Mucosa of rectum (tissue), 2 donors: ENCODE measurements at regions not wholly inside any gene's neighbourhood (a gene's known extent, or its start where the extent isn't known, plus 50 kb on each side); places are given as distances from the start of the nearest gene placed in this dataset.

Source experiments
- H3K27ac ChIP-seq, 2 donors: one replicate each; pipeline ENCODE4 v1.7.0; 2013; ENCODE audit warnings: inconsistent platforms in 2 of 2, low read depth in 2 of 2, low read length in 2 of 2
- H3K27me3 ChIP-seq, 2 donors: one replicate each; pipeline ENCODE4 v1.7.0; 2013; ENCODE audit warnings: low read length in 2 of 2; ENCODE audit not compliant: control insufficient read depth in 2 of 2, insufficient read depth in 2 of 2
- H3K36me3 ChIP-seq, 2 donors: one replicate each; pipeline ENCODE4 v1.7.0; 2013; ENCODE audit warnings: low read length in 2 of 2; ENCODE audit not compliant: control insufficient read depth in 2 of 2, insufficient read depth in 2 of 2
- H3K4me1 ChIP-seq, 2 donors: one replicate each; pipeline ENCODE4 v1.7.0; 2013; ENCODE audit warnings: low read length in 2 of 2, mild to moderate bottlenecking in 1 of 2; ENCODE audit not compliant: control insufficient read depth in 2 of 2, insufficient read depth in 2 of 2
- H3K4me3 ChIP-seq, 2 donors: one replicate each; pipeline ENCODE4 v1.7.0; 2013; ENCODE audit warnings: low read length in 2 of 2
- H3K9ac ChIP-seq, 2 donors: one replicate each; pipeline ENCODE4 v1.7.0; 2013; ENCODE audit warnings: low read length in 2 of 2, low read depth in 1 of 2, mild to moderate bottlenecking in 1 of 2
- H3K9me3 ChIP-seq, 2 donors: one replicate each; pipeline ENCODE4 v1.7.0; 2013; ENCODE audit warnings: low read length in 2 of 2; ENCODE audit not compliant: control insufficient read depth in 2 of 2
- donor health status: healthy.
- donor health status: Normal muscosa, but diverticular disease.

- Histone ChIP-seq H3K36me3 (no peaks in the 10 kb centered on the region), H3K4me3 (no peak overlapping the region), H3K9ac (peak overlapping the region; percentile 5 to 26), H3K27ac (peak overlapping the region; percentile 81 to 85), H3K4me1 (peaks cover 35 to 45% of the 10 kb centered on the region in 2 donors), H3K9me3 (no peaks in the 10 kb centered on the region), H3K27me3 (no peaks in the 10 kb centered on the region)
These were observed 111.8 kb downstream of the B3GNT2 start for GRCh38 chr2:62307469-62308389.

- Histone ChIP-seq H3K4me1 (peaks cover 35 to 45% of the 10 kb centered on the region in 2 donors), H3K36me3 (no peaks in the 10 kb centered on the region), H3K9ac (peak overlapping the region in 1 of 2 donors; percentile 26), H3K4me3 (peak overlapping the region in 1 of 2 donors; percentile 26), H3K27me3 (no peaks in the 10 kb centered on the region), H3K27ac (peak overlapping the region; percentile 81 to 85), H3K9me3 (no peaks in the 10 kb centered on the region)
These were observed 111.0 kb downstream of the B3GNT2 start for GRCh38 chr2:62306751-62307468.

- Histone ChIP-seq H3K27me3 (no peaks in the 10 kb centered on the region), H3K4me3 (no peak overlapping the region), H3K36me3 (no peaks in the 10 kb centered on the region), H3K9me3 (no peaks in the 10 kb centered on the region), H3K4me1 (peaks cover 35 to 48% of the 10 kb centered on the region in 2 donors), H3K27ac (peak overlapping the region; percentile 44 to 72), H3K9ac (peak overlapping the region in 1 of 2 donors; percentile 28)
These were observed 109.7 kb downstream of the B3GNT2 start for GRCh38 chr2:62305421-62306176.

GRCh38 chr2:62304429-62305417, 108.8 kb downstream of the B3GNT2 start:
- Histone ChIP-seq H3K9ac (peak overlapping the region in 1 of 2 donors; percentile 28), H3K9me3 (no peaks in the 10 kb centered on the region), H3K4me1 (peaks cover 35 to 48% of the 10 kb centered on the region in 2 donors), H3K36me3 (no peaks in the 10 kb centered on the region), H3K4me3 (no peak overlapping the region), H3K27ac (peak overlapping the region; percentile 55 to 72), H3K27me3 (no peaks in the 10 kb centered on the region)

- Histone ChIP-seq H3K36me3 (no peaks in the 10 kb centered on the region), H3K9ac (no peak overlapping the region), H3K4me3 (no peak overlapping the region), H3K9me3 (no peaks in the 10 kb centered on the region), H3K27me3 (no peaks in the 10 kb centered on the region), H3K4me1 (peaks cover 35 to 48% of the 10 kb centered on the region in 2 donors), H3K27ac (peak overlapping the region in 1 of 2 donors; percentile 72)
These were observed 107.9 kb downstream of the B3GNT2 start for GRCh38 chr2:62303788-62304187.

DNA sequence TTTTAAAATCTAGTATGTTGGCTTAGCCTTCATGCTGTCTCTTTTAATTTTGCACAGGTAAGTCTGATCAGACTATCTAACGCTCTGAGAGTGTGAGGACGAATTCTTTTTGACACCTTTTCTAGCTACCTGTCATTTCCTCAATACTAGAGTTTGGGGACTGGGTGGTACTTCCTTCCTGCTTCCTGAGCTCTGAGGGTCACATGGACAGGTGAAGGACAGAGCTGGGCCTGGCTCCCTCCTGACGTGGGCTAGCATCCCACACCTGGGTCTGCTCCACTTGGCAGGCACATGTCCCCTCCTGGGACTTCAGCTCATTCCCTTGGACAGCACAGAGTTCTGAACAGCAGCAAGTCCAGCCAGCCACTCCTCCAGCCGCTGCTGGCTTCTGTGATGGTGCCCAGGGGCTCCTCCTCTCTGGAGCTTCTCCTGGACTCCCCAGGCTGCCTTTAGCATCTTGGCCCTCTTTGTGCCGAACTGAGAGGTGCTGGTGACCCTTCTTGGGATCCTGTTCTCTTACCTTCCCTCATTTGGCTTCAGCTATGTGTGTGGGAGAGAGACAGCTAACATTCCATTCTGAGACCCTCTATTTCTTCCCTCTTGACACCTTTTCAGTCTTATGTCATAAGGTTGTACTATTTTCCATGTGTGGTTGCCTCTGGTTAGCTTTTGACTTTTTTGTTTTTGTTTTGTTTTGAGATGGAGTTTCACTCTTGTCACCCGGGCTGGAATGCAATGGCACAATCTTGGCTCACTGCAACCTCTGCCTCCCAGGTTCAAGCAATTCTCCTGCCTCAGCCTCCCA, 106.9 kb downstream of the B3GNT2 start:
- Histone ChIP-seq H3K9me3 (no peaks in the 10 kb centered on the region), H3K27ac (no peak overlapping the region), H3K36me3 (no peaks in the 10 kb centered on the region), H3K4me3 (no peak overlapping the region), H3K9ac (no peak overlapping the region), H3K4me1 (peaks cover 32 to 41% of the 10 kb centered on the region in 2 donors), H3K27me3 (no peaks in the 10 kb centered on the region)

GRCh38 chr2:62300925-62301324, 105.0 kb downstream of the B3GNT2 start:
- no peak overlapping the region for H3K9ac ChIP-seq
- no peaks in the 10 kb centered on the region for H3K36me3 ChIP-seq
- H3K27ac ChIP-seq, result no peak overlapping the region
- H3K4me1 ChIP-seq, result peaks cover 26 to 32% of the 10 kb centered on the region in 2 donors
- H3K4me3 ChIP-seq, result no peak overlapping the region
- no peaks in the 10 kb centered on the region for H3K9me3 ChIP-seq
- no peaks in the 10 kb centered on the region for H3K27me3 ChIP-seq

DNA sequence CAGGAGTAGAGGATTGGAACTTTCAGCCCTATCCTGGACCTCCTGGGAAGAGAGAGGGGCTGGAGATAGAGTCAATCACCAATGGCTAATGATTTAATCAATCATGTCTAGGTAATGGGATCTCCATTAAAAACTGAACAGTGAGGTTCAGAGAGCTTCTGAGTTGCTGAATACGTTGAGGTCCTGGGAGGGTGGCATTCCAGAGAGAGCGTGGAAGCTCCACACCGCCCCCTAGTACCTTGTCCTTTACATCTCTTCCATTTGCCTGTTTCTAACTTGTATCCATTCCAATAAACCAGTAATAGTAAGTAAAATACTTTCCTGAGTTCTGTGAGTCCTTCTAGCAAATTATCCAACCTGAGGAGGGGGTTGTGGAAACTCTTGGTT, 101.7 kb downstream of the B3GNT2 start:
- H3K9me3 ChIP-seq, result no peaks in the 10 kb centered on the region
- no peaks in the 10 kb centered on the region for H3K27me3 ChIP-seq
- H3K9ac ChIP-seq, result no peak overlapping the region
- no peak overlapping the region for H3K27ac ChIP-seq
- peaks cover 31 to 37% of the 10 kb centered on the region in 2 donors for H3K4me1 ChIP-seq
- no peaks in the 10 kb centered on the region for H3K36me3 ChIP-seq
- no peak overlapping the region for H3K4me3 ChIP-seq
